ENCODE measurements at regions not wholly inside any gene's neighbourhood (a gene's known extent, or its start where the extent isn't known, plus 50 kb on each side); places are given as distances from the start of the nearest gene placed in this dataset.
"Not testable (repeated sequence)": the region's sequence is repeated elsewhere in the genome, so short reads cannot be mapped to it uniquely, and the experiment has no call there.

GRCh38 chr20:55684578-55684977 is 320.7 kb downstream of the CBLN4 start:
- no peak for ATAC-seq

GRCh38 chr20:55678970-55679667 is 326.2 kb downstream of the CBLN4 start:
- ATAC-seq, result no peak

- ATAC-seq, result no peak
Observed at GRCh38 chr20:55678126-55678525, 327.2 kb downstream of the CBLN4 start.

DNA sequence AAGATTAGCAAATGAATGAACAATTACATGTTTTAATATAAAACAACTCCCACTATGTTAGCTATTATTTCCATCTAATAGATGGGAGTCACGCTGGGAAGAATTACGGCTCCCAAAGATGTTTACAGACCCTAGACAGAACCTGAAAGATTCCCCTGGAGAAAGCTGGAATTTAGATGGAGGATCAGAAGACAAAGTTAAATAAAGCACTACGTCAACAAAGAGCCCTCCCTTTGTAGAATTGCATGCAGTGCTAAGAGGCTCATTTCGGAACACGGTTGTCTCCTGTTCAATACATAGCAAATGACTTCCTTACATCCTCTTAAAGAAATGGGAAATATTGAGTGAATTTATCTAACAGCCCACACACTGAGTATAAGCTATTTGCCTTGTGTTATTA is 328.3 kb downstream of the CBLN4 start:
- no peak for ATAC-seq

GRCh38 chr20:55676097-55676496 is 329.2 kb downstream of the CBLN4 start:
- ATAC-seq, result no peak

DNA sequence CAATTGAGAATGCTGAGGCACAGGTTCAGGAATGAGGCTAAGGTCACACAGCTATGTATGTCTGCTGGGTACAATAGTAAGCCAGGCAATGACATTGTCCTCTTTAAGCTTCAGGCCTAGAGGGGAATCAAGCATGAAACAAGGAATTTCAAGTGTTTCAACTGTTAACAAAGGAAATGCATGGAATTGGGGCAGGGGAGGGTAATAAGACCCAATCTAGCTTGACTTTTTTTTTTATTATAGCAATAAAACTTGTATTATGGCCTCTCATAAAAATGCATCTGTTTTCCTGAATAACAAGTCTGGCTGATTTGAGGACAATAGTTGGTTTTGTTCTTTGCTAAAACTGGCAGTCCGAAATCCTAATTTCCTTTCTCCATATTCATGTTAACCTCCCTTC is 336.7 kb downstream of the CBLN4 start:
- no peak for ATAC-seq

DNA sequence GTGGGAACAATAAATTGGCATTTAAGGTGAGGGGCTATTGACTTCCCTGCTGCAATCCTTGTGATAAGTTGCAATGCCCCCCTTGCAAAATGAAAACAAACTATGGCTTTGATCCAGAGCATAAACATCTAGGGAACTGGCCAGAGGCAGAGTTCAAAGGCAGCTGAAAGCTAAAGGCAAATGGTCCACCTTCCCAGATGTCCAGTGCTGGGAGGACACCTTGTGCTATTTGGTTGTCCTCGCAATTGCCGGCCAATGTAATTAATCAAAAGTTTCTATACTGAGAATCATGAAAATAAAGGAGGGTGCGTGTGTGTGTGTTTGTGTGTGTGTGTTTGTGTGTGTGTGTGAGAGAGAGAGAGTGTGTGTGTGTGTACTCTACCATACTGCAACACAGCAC is 337.4 kb downstream of the CBLN4 start:
- no peak for ATAC-seq

DNA sequence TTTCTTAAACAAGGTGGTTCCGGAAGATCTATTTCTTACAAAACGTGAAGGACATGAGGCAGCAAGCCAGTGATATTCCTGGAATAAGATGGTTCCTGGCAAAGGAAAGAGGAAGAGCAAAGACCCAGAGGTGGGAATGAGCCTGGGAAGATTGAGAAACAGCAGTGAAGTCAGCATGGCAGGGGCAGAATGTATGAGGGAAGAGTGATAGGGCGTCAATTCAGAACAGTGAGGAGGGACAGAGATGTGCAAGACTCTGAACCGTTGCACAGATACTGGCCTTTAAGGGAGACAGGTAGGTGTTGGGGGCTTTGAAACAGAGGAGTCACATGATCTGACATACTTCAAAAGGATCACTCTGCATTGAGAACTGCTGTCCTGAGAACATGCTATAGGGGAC is 338.3 kb downstream of the CBLN4 start:
- no peak for ATAC-seq

- ATAC-seq, result no peak
Observed at GRCh38 chr20:55656231-55656775, 349.0 kb downstream of the CBLN4 start.

- no peak for ATAC-seq
Observed at GRCh38 chr20:55650657-55651360, 354.5 kb downstream of the CBLN4 start.

GRCh38 chr20:55649254-55649653 is 356.1 kb downstream of the CBLN4 start:
- ATAC-seq, result no peak

GRCh38 chr20:55646851-55647250 is 358.5 kb downstream of the CBLN4 start:
- no peak for ATAC-seq

DNA sequence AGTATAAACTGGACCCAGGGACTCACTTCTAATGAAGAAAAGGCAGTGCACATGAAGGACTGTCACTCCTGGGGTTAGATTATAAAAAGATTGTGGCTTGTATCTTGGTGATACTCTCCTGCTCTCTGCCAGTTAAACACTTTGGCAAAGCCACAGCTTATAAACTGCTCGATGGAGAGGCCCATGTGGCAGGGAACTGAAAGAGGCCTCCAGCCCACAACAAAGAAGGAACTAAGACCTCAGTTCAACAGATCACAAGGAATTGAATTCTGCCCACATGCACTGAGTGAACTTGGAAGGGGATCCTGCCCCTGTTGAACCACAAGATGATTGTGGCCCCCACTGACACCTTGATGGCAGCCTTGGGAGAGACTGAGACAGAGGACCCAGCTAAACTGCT is 363.8 kb downstream of the CBLN4 start:
- no peak for ATAC-seq

DNA sequence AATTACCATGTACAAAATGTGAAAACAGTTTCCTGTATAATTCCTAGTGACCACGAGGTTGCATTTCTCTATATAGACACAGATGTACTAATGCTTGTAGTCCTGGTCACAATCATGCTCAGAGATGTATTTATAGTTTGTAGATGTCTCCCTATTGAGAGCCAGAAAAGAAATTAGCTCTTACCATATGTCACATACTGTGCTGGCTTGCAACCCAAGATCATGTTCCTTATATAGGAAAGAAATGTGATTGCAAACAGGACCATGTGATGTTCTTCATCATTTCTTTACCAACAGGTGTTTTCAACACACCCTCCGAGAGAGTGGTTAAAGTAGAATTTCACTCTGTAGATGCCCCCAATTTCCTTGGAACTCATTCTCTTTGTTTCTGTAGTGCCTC is 369.4 kb downstream of the CBLN4 start:
- ATAC-seq, result no peak

DNA sequence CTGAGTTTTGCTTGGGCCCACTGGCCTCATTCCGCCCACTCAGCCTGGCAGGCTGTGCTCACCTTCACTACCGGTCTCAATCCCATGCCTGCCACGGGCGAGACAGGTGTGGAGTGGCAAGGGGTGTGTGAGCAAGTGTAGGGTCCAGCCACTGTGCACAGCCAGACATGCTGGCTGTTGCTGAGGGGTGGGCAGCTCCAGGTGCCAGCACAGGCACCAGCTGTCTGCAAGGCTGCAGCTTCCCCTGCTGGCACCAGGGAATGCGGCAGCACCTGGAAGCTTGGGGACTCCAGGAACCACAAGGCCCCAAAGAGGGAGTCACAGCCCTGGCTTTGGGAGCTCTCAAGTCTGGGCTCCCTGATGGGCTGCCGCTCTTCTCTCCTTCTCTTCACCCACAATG is 372.7 kb downstream of the CBLN4 start:
- ATAC-seq, result no peak

DNA sequence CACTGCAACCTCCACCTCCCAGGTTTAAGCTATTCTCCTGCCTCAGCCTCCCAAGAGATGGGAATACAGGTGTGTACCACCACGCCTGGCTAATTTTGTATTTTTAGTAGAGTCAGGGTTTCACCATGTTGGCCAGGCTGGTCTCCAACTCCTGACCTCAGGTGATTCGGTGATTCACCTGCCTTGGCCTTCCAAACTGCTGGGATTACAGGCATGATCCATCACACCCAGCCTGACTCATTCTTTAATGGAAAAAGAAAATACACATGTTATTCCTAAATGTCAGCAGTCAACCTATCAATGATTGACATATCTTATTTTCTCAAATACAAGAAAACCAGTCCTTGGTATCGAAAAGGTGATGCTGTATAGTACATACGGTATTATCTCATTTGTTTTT is 376.2 kb downstream of the CBLN4 start:
- not testable (repeated sequence) for ATAC-seq

DNA sequence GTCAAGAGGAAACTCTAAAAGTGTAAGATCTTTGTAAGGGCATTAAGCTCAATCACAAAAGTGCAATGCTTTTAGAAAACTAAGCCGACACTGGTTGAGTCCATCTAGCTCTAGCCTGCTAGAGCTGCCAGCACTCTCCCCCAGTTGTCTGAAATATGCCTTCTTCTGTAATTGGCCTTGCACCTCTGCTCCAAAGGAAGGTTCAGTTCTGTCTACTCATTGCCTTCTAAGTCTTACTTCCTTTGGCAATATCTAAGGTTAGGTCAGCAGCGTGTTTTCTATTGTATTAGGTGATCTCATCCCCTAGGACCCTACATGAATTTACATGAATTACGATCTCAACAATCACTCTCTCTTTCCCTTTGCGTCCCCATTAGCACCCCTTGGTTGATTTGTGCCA is 378.6 kb downstream of the CBLN4 start:
- ATAC-seq, result no peak

GRCh38 chr20:55616367-55616766 is 389.0 kb downstream of the CBLN4 start:
- no peak for ATAC-seq

DNA sequence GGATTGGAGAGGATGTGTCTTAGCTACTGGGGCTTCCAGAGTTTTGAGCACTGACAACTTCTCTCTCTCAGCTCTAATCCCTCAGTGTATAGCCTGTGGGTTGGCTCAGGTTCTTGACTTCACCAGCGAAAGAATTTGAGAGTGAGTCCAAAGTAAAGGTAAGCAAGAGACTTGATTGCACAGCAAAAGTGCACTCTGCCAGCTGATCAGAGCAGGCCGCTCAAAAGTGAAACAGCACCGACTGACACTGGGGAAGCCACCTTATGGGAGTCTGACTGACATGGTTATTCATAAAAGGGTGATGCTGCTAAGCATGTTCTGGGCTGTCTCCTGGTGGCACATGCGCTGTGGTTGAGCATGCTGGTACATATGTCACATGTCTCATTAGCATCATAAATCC is 389.5 kb downstream of the CBLN4 start:
- no peak for ATAC-seq

DNA sequence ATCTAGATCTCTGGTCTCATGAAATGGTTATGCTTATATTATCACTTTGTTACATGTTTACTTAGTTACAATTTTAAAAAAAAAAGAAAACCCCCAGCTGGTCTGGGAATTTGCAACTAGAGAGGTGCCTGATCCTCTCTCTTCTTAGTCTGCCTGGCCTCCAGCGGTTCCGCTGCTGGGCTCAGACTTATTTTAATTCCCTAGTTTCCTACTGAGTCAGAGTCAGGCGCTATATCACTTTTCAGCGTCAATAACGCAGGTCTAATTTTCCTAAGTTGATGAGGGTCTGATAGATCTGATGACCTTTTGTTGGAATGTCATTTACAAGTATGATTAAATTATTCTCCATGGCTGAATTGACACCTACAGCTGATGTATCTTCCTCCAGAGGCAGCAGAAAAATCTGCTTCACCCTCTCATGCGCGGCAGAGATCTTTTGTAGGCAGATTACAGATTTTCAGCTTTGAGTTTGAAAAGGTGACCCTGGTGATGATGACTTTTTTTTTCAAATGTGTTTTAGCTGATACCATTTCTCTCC is 391.0 kb downstream of the CBLN4 start:
- no peak for ATAC-seq

DNA sequence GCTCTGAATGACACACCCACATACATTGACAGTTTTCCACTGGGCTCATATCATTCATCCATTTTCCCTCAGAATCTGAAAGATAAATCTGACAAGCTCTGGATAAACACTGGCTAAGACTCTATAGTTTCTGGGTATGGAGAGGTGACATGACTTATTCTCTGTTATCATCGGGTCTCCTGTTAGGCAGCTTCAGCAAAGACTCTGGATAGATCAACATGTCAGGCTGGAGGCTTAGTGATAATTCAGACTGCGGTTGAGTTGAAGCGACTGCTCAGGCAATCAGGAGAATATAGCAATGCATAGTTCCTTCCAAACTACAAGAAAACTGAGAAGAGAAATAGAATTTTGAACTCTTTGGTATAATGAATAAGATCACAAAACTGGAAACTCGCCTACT is 394.6 kb downstream of the CBLN4 start:
- no peak for ATAC-seq

- no peak for ATAC-seq
Observed at GRCh38 chr20:55605594-55605993, 399.7 kb downstream of the CBLN4 start.

DNA sequence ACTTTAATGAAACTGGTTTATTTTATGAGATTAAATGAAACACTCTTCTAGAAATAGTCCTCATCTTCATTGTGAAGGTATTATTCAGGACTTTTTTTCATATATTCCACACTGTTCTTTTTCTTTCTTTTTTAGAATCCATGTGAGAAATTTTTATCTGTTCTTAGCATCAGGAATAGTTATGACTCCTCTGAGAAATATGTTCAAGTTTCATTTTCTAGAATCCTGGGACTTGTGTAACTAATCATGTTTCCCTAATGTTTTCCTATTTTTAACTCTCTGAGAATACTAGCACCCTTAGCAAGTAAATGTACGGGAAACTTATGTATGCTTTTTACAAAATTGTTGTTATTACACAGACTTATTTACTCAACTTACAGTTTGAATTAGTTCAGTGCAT is 407.8 kb downstream of the CBLN4 start:
- no peak for ATAC-seq

DNA sequence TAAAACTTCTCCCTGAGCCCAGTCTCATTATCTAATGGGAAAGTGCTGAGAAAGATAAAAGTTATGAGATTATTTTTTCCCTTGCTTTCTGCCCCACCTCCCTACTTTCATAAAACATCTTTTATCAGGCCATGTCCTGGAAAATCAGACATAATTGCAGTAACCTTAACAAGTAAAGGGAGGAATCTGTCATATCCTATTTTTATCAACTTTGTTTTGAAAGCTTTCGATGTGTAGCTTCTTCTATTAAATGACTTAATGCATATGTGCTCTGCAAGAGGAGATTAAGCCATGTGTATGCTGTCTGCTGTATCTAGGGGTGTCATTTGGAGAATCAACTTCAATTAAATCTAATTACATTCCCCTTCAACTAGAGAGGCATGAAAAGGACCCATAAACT is 408.9 kb downstream of the CBLN4 start:
- ATAC-seq, result no peak

Measured in esophagus mucosa (tissue), 1 donor.